Stomach (tissue), 4 donors: ENCODE measurements at regions not wholly inside any gene's neighbourhood (a gene's known extent, or its start where the extent isn't known, plus 50 kb on each side); places are given as distances from the start of the nearest gene placed in this dataset.

Source experiments
- CTCF ChIP-seq, 7 experiments: fragments of 450-650 bp in 4 of 7; fragments of 200-600 bp in 3 of 7; sonication (generic) in 3 of 7; IDR thresholded peaks; one replicate each; pipeline ENCODE4 v1.5.1; 2016 to 2019; ENCODE audit warnings: antibody characterized with exemption in 7 of 7, control low read depth in 2 of 7, mild to moderate bottlenecking in 1 of 7
- POLR2A ChIP-seq, 4 donors: fragments of 450-650 bp; IDR thresholded peaks; one replicate each; pipeline ENCODE4 v1.6.1; 2016; ENCODE audit warnings: antibody characterized with exemption in 4 of 4, control low read depth in 2 of 4, mild to moderate bottlenecking in 1 of 4, moderate library complexity in 1 of 4
- POLR2AphosphoS5 ChIP-seq, 3 donors: sonication (generic); formaldehyde crosslinking; IDR thresholded peaks; one replicate each; pipeline ENCODE4 v1.6.1; 2016; ENCODE audit warnings: antibody characterized with exemption in 3 of 3

- TF ChIP-seq POLR2A (IDR thresholded peaks at IDR 0.05) (no peak), CTCF (IDR thresholded peaks at IDR 0.05) (no peak), POLR2AphosphoS5 (IDR thresholded peaks at IDR 0.05) (no peak)
Measured at GRCh38 chr14:89640141-89640540, 223.1 kb upstream of the FOXN3 start.
